ENCODE measurements at regions not wholly inside any gene's neighbourhood (a gene's known extent, or its start where the extent isn't known, plus 50 kb on each side); places are given as distances from the start of the nearest gene placed in this dataset.
"Not testable (repeated sequence)": the region's sequence is repeated elsewhere in the genome, so short reads cannot be mapped to it uniquely, and the experiment has no call there.

DNA sequence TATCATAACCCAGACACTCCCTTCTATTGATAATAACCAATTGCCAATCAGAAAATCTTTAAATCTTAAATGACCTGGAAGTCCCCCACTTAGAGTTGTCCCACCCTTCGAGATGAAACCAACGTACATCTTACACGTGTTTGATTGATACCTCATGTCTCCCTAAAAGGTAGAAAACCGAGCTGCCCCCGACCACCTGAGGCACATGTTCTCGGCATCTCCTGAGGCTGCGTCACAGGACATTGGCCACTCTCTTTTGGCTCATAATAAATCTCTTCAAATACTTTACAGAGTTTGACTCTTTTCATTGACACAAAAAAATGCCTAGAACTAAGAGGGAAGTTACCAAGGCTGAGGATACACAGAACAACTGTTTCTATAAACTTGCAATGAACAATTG lies 190.0 kb downstream of the RTP5 start:
- no peak for DNase-seq (ENCODE audit: low read depth in 2 of 2)

DNA sequence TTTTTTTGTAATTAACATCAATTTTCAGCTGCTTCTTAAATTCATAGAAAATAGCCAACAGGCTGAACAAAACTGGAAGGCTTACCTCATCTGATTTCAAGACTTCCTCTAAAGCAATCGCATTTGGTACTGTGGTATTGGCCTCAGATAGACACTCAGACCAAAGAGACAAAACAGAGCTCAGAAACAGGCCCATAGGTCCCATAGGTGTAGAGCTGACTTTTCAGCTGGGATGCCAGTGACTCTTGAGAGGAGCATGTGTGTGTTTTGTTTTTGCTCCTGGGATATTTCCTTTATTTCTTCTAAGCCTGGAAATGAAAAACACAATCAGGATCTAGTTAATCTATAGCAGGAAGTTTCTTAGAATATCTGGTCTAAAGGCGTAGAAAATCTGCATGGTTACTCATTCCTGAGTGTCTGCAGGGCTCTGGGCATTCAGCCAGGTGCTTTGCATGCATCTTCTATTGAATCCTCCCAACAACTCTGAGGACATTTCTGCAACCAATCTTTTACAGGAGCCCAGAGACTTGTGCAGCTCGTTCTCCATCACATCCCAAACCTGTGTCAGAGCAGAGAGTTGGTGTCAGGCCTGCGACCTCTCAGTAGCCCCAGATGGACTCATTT lies 190.8 kb downstream of the RTP5 start:
- peak; percentile 71 to 80 for DNase-seq (ENCODE audit: low read depth in 2 of 2)
- Histone ChIP-seq H3K4me1 (ENCODE audit: control insufficient read depth, extremely low read depth, insufficient read depth, low read length) (no peaks in the 10 kb centered on the region), H3K4me2 (ENCODE audit: extremely low read depth, insufficient read depth, low read length) (no peak overlapping the region), H3K27me3 (ENCODE audit: control insufficient read depth, insufficient read depth, low read length) (peaks cover 11% of the 10 kb centered on the region), H3K36me3 (ENCODE audit: control insufficient read depth, insufficient read depth, low read length) (no peaks in the 10 kb centered on the region), H3K79me2 (ENCODE audit: control insufficient read depth, insufficient read depth, low read length) (no peaks in the 10 kb centered on the region), H2AFZ (ENCODE audit: low read length) (no peak overlapping the region), H3K9me3 (ENCODE audit: control insufficient read depth, insufficient read depth, low read depth, low read length) (no peaks in the 10 kb centered on the region), H4K20me1 (ENCODE audit: control insufficient read depth, extremely low read depth, insufficient read depth, low read length) (no peaks in the 10 kb centered on the region), H3K9ac (ENCODE audit: insufficient read depth, low read length) (no peak overlapping the region), H3K4me3 (replicated peaks in 1 of 4; ENCODE audit: control extremely low read depth in 1 of 4, insufficient read depth in 1 of 4, low read depth in 3 of 4, low read length in 4 of 4) (no peak overlapping the region), H3K27ac (ENCODE audit: insufficient read depth, low read length) (no peak overlapping the region)
- TF ChIP-seq, protein P1, sequence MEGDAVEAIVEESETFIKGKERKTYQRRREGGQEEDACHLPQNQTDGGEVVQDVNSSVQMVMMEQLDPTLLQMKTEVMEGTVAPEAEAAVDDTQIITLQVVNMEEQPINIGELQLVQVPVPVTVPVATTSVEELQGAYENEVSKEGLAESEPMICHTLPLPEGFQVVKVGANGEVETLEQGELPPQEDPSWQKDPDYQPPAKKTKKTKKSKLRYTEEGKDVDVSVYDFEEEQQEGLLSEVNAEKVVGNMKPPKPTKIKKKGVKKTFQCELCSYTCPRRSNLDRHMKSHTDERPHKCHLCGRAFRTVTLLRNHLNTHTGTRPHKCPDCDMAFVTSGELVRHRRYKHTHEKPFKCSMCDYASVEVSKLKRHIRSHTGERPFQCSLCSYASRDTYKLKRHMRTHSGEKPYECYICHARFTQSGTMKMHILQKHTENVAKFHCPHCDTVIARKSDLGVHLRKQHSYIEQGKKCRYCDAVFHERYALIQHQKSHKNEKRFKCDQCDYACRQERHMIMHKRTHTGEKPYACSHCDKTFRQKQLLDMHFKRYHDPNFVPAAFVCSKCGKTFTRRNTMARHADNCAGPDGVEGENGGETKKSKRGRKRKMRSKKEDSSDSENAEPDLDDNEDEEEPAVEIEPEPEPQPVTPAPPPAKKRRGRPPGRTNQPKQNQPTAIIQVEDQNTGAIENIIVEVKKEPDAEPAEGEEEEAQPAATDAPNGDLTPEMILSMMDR (conservative IDR thresholded peaks at IDR 0.05 in 1 of 2, IDR thresholded peaks at IDR 0.05 in 1 of 2; ENCODE audit: low read depth in 1 of 2, low read length in 2 of 2): no peak
- TF ChIP-seq EZH2 (IDR thresholded peaks at IDR 0.05; ENCODE audit: low read length, missing control alignments): no peak

More for the DNA sequence above, 190.0 kb downstream of the RTP5 start:
- Histone ChIP-seq H4K20me1 (ENCODE audit: control insufficient read depth, extremely low read depth, insufficient read depth, low read length) (no peaks in the 10 kb centered on the region), H3K79me2 (ENCODE audit: control insufficient read depth, insufficient read depth, low read length) (no peaks in the 10 kb centered on the region), H3K4me1 (ENCODE audit: control insufficient read depth, extremely low read depth, insufficient read depth, low read length) (no peaks in the 10 kb centered on the region), H3K36me3 (ENCODE audit: control insufficient read depth, insufficient read depth, low read length) (no peaks in the 10 kb centered on the region), H3K27me3 (ENCODE audit: control insufficient read depth, insufficient read depth, low read length) (peaks cover 11% of the 10 kb centered on the region), H3K27ac (ENCODE audit: insufficient read depth, low read length) (no peak overlapping the region), H2AFZ (ENCODE audit: low read length) (no peak overlapping the region), H3K4me3 (replicated peaks in 1 of 4; ENCODE audit: control extremely low read depth in 1 of 4, insufficient read depth in 1 of 4, low read depth in 3 of 4, low read length in 4 of 4) (no peak overlapping the region), H3K9ac (ENCODE audit: insufficient read depth, low read length) (no peak overlapping the region), H3K4me2 (ENCODE audit: extremely low read depth, insufficient read depth, low read length) (no peak overlapping the region), H3K9me3 (ENCODE audit: control insufficient read depth, insufficient read depth, low read depth, low read length) (no peaks in the 10 kb centered on the region)
- TF ChIP-seq, protein P1 (conservative IDR thresholded peaks at IDR 0.05 in 1 of 2, IDR thresholded peaks at IDR 0.05 in 1 of 2; ENCODE audit: low read depth in 1 of 2, low read length in 2 of 2): no peak
- TF ChIP-seq EZH2 (IDR thresholded peaks at IDR 0.05; ENCODE audit: low read length, missing control alignments): no peak

DNA sequence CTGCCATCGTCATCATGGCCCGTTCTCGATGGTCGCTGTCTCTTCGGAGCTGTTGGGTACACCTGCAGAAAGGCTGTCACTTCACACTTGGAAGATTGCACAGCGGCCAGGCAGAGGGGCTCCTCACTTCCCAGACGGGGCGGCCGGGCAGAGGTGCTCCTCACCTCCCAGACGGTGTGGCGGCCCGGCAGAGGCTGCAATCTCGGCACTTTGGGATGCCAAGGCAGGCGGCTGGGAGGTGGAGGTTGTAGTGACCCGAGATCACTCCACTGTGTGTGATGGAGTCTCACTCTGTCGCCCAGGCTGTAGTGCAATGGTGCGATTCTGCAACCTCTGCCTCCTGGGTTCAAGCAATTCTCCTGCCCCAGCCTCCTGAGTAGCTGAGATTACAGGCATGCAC lies 192.4 kb downstream of the RTP5 start:
- H3K9me3 ChIP-seq (ENCODE audit: control insufficient read depth, insufficient read depth, low read depth, low read length); H2AFZ ChIP-seq (ENCODE audit: low read length); H3K9ac ChIP-seq (ENCODE audit: insufficient read depth, low read length); H3K4me3 ChIP-seq (replicated peaks in 1 of 4; ENCODE audit: control extremely low read depth in 1 of 4, insufficient read depth in 1 of 4, low read depth in 3 of 4, low read length in 4 of 4); H3K36me3 ChIP-seq (ENCODE audit: control insufficient read depth, insufficient read depth, low read length); H3K4me1 ChIP-seq (ENCODE audit: control insufficient read depth, extremely low read depth, insufficient read depth, low read length); H3K4me2 ChIP-seq (ENCODE audit: extremely low read depth, insufficient read depth, low read length); H3K27me3 ChIP-seq (ENCODE audit: control insufficient read depth, insufficient read depth, low read length); DNase-seq (ENCODE audit: low read depth in 2 of 2); H4K20me1 ChIP-seq (ENCODE audit: control insufficient read depth, extremely low read depth, insufficient read depth, low read length); H3K27ac ChIP-seq (ENCODE audit: insufficient read depth, low read length); H3K79me2 ChIP-seq (ENCODE audit: control insufficient read depth, insufficient read depth, low read length): not testable (repeated sequence)

Measured in fibroblast of lung (primary cell).